ENCODE measurements at regions not wholly inside any gene's neighbourhood (a gene's known extent, or its start where the extent isn't known, plus 50 kb on each side); places are given as distances from the start of the nearest gene placed in this dataset.

DNA sequence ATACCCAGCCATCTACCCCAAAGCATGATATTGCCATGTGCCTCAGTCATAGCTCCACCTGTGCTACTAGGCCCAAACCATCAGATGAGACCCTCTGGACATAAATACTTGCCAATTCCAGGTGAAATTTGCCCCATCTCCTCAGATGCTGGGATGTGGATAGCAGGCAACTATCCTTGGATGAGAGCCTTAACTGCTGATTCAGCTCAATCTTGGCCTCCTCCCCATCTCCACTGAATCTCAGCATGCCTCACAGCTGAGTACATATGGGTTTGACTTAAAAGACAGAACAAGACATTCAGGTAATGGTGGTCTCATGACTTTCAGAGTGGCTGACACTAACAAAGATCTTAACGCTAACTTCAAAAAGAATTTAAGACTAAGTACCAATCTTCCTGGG lies 50.8 kb upstream of the KLHL13 start:
- Histone ChIP-seq H3K9me3 (no peaks in the 10 kb centered on the region), H3K36me3 (no peaks in the 10 kb centered on the region), H3K27me3 (peaks cover 0 to 5% (median 0%) of the 10 kb centered on the region in 7 donors), H3K4me3 (no peak overlapping the region), H3K27ac (no peak overlapping the region), H3K4me1 (no peaks in the 10 kb centered on the region)
- DNase-seq = no peak
- 97 to 100% methylated on average over 1 of the region's 1 CpG for WGBS, 2 donors
- intact Hi-C loops (cut with DNase I) = no loop called here
- TF ChIP-seq, protein P1, sequence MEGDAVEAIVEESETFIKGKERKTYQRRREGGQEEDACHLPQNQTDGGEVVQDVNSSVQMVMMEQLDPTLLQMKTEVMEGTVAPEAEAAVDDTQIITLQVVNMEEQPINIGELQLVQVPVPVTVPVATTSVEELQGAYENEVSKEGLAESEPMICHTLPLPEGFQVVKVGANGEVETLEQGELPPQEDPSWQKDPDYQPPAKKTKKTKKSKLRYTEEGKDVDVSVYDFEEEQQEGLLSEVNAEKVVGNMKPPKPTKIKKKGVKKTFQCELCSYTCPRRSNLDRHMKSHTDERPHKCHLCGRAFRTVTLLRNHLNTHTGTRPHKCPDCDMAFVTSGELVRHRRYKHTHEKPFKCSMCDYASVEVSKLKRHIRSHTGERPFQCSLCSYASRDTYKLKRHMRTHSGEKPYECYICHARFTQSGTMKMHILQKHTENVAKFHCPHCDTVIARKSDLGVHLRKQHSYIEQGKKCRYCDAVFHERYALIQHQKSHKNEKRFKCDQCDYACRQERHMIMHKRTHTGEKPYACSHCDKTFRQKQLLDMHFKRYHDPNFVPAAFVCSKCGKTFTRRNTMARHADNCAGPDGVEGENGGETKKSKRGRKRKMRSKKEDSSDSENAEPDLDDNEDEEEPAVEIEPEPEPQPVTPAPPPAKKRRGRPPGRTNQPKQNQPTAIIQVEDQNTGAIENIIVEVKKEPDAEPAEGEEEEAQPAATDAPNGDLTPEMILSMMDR (IDR thresholded peaks at IDR 0.05) = no peak
- no peak for ATAC-seq

DNA sequence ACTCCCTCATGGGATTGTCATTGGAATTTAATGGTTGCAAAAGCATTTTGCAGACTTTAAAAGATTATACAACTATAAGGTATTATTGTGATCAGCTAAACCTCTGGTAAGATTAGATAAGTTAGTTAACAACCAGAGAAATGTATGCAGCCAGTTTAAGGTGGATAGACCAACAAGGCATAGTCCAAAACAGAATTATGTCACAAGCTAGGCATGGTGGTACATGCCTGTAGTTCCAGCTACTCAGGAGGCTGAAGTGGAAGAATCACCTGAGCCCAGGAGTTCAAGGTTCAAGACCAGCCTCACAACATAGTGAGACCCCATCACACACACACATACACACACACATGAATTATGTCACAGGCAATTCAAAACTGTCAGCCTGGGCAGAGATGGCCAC lies 54.7 kb upstream of the KLHL13 start:
- no peaks in the 10 kb centered on the region for H3K4me1 ChIP-seq
- H3K27me3 ChIP-seq = peaks cover 0 to 5% (median 0%) of the 10 kb centered on the region in 7 donors
- H3K4me3 ChIP-seq = no peak overlapping the region
- TF ChIP-seq, protein P1 (IDR thresholded peaks at IDR 0.05) = no peak
- no peak overlapping the region for H3K27ac ChIP-seq
- no peaks in the 10 kb centered on the region for H3K36me3 ChIP-seq
- no peak for ATAC-seq
- no peak for DNase-seq
- H3K9me3 ChIP-seq = no peaks in the 10 kb centered on the region
- intact Hi-C loops (cut with DNase I) = no loop called here

DNA sequence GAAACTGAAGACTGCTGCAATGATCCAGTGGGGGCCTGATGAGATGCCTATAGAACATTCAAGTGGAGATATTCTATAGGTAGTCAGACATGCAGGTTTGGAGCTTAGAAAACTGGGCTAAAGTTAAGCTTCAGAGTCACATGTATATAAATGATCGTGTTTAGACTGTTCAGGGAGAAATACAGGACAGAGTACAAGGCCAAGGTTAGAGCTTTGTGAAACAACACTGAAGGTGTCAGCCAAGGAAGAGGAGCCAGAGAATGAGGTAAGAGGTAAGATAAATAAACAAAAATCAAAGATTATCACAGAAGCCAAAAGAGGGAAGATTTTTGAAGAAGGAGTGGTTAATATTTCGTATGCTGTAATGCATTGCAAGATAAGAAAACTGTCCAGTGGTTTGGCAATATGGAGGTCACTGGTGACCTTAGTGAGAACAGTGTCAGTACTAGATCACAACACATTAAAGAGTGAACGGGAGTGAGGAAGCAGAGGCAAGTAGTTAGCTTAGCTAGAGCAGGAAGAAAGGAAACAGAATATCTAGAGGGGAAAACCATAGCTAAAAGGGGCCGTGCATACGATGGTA lies 58.0 kb upstream of the KLHL13 start:
- Histone ChIP-seq H3K36me3 (no peaks in the 10 kb centered on the region), H3K27me3 (peaks cover 0 to 15% (median 0%) of the 10 kb centered on the region in 7 donors), H3K9me3 (no peaks in the 10 kb centered on the region), H3K4me3 (no peak overlapping the region), H3K4me1 (no peaks in the 10 kb centered on the region), H3K27ac (no peak overlapping the region)
- TF ChIP-seq, protein P1 (IDR thresholded peaks at IDR 0.05) = no peak
- intact Hi-C loops (cut with DNase I) = no loop called here
- ATAC-seq = no peak
- DNase-seq = no peak
- 72 to 73% methylated on average over 5 of the region's 5 CpGs for WGBS, 2 donors

DNA sequence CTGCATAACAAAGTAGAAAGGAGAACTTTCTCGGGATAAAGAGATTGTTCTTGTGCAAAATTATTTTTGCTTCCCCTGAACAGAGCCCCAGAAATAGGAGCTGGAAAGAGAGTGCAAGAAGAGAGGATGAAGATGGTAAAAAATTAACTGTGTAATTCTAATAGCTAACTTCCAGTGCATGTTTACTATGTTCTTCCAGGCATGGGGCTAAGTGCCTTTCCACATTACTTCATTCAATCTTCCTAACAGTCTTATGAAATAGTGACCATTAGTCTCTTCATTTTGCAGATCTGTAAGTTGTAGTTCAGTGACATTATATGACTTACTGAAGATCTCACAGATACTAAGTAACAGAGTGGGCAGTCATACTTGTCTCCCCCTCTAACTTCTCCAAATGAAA lies 61.1 kb upstream of the KLHL13 start:
- Histone ChIP-seq H3K4me3 (no peak overlapping the region), H3K27me3 (peaks cover 0 to 10% (median 0%) of the 10 kb centered on the region in 7 donors), H3K27ac (no peak overlapping the region), H3K4me1 (no peaks in the 10 kb centered on the region), H3K36me3 (no peaks in the 10 kb centered on the region), H3K9me3 (no peaks in the 10 kb centered on the region)
- 88 to 100% methylated on average over 1 of the region's 1 CpG for WGBS, 2 donors
- intact Hi-C loops (cut with DNase I) = no loop called here
- no peak for DNase-seq
- TF ChIP-seq, protein P1 (IDR thresholded peaks at IDR 0.05) = no peak
- no peak for ATAC-seq

All from heart right ventricle (tissue), 16 donors.